Nephron progenitor cell (in vitro differentiated cells): ENCODE measurements at regions not wholly inside any gene's neighbourhood (a gene's known extent, or its start where the extent isn't known, plus 50 kb on each side); places are given as distances from the start of the nearest gene placed in this dataset.

Experiments used
- DNase-seq: peaks from one replicate; pipeline ENCODE4 v3.0.0; 2021
- H3K27ac Mint-ChIP-seq: 2 replicates; pipeline ENCODE4 v1.8.0; 2021; ENCODE audit warnings: mild to moderate bottlenecking, moderate library complexity, mixed read lengths
- H3K27me3 Mint-ChIP-seq: 2 replicates; pipeline ENCODE4 v1.8.0; 2021; ENCODE audit warnings: mild to moderate bottlenecking, low read depth, mixed read lengths; ENCODE audit not compliant: poor library complexity
- H3K36me3 Mint-ChIP-seq: 2 replicates; pipeline ENCODE4 v1.8.0; 2021; ENCODE audit warnings: low read depth, mixed read lengths
- H3K4me1 Mint-ChIP-seq: 2 replicates; pipeline ENCODE4 v1.8.0; 2021; ENCODE audit warnings: mixed read lengths
- H3K4me3 Mint-ChIP-seq: 2 replicates; pipeline ENCODE4 v1.8.0; 2021; ENCODE audit warnings: mild to moderate bottlenecking, moderate library complexity, mixed read lengths
- H3K9me3 Mint-ChIP-seq: 2 replicates; pipeline ENCODE4 v1.8.0; 2021; ENCODE audit warnings: mild to moderate bottlenecking, moderate library complexity, mixed read lengths
- TF ChIP-seq, protein P1 (sequence below): fragments of 200-600 bp; sonication (generic); IDR thresholded peaks from 2 replicates; pipeline ENCODE4 v1.5.0; 2021; ENCODE audit warnings: antibody characterized with exemption

GRCh38 chr2:8418721-8419120 is 263.1 kb upstream of the ID2 start:
- Mint-ChIP-seq H3K36me3 (no peaks in the 10 kb centered on the region), H3K4me1 (peaks cover 12% of the 10 kb centered on the region), H3K27me3 (peaks cover 9% of the 10 kb centered on the region), H3K27ac (no peak overlapping the region), H3K9me3 (peaks cover 13% of the 10 kb centered on the region), H3K4me3 (no peak overlapping the region)
- TF ChIP-seq, protein P1, sequence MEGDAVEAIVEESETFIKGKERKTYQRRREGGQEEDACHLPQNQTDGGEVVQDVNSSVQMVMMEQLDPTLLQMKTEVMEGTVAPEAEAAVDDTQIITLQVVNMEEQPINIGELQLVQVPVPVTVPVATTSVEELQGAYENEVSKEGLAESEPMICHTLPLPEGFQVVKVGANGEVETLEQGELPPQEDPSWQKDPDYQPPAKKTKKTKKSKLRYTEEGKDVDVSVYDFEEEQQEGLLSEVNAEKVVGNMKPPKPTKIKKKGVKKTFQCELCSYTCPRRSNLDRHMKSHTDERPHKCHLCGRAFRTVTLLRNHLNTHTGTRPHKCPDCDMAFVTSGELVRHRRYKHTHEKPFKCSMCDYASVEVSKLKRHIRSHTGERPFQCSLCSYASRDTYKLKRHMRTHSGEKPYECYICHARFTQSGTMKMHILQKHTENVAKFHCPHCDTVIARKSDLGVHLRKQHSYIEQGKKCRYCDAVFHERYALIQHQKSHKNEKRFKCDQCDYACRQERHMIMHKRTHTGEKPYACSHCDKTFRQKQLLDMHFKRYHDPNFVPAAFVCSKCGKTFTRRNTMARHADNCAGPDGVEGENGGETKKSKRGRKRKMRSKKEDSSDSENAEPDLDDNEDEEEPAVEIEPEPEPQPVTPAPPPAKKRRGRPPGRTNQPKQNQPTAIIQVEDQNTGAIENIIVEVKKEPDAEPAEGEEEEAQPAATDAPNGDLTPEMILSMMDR: no peak
- no peak for DNase-seq

GRCh38 chr2:8421658-8422449 is 260.0 kb upstream of the ID2 start:
- peaks cover 9% of the 10 kb centered on the region for H3K27me3 Mint-ChIP-seq
- DNase-seq: no peak
- H3K4me1 Mint-ChIP-seq: peaks cover 16% of the 10 kb centered on the region
- no peak overlapping the region for H3K4me3 Mint-ChIP-seq
- peaks cover 27% of the 10 kb centered on the region for H3K9me3 Mint-ChIP-seq
- TF ChIP-seq, protein P1: no peak
- no peaks in the 10 kb centered on the region for H3K36me3 Mint-ChIP-seq
- H3K27ac Mint-ChIP-seq: no peak overlapping the region

DNA sequence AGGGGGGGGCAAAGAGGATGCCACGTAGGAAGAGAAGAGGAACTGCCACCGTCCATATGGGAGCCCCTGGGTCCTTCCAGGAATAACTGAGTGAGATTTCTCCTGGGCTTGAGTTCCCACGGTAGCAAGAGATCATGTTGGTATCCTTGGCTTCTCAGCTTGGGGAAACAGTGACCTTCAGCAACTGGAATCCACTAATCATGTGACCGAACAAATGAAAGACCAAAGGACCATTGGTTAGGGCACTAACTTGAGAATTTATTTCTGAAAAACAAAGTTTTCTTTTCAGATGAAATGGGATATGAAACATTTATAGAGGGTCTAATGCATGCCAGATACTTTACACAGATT is 259.4 kb upstream of the ID2 start:
- peaks cover 6% of the 10 kb centered on the region for H3K27me3 Mint-ChIP-seq
- H3K36me3 Mint-ChIP-seq: no peaks in the 10 kb centered on the region
- no peak overlapping the region for H3K27ac Mint-ChIP-seq
- TF ChIP-seq, protein P1: no peak
- H3K4me1 Mint-ChIP-seq: peaks cover 16% of the 10 kb centered on the region
- DNase-seq: no peak
- H3K9me3 Mint-ChIP-seq: peaks cover 27% of the 10 kb centered on the region
- no peak overlapping the region for H3K4me3 Mint-ChIP-seq

GRCh38 chr2:8424997-8425900 is 256.6 kb upstream of the ID2 start:
- TF ChIP-seq, protein P1: no peak
- H3K4me1 Mint-ChIP-seq: peaks cover 10% of the 10 kb centered on the region
- DNase-seq: no peak
- H3K27me3 Mint-ChIP-seq: peaks cover 4% of the 10 kb centered on the region
- H3K36me3 Mint-ChIP-seq: no peaks in the 10 kb centered on the region
- peaks cover 30% of the 10 kb centered on the region for H3K9me3 Mint-ChIP-seq
- no peak overlapping the region for H3K4me3 Mint-ChIP-seq
- H3K27ac Mint-ChIP-seq: no peak overlapping the region

DNA sequence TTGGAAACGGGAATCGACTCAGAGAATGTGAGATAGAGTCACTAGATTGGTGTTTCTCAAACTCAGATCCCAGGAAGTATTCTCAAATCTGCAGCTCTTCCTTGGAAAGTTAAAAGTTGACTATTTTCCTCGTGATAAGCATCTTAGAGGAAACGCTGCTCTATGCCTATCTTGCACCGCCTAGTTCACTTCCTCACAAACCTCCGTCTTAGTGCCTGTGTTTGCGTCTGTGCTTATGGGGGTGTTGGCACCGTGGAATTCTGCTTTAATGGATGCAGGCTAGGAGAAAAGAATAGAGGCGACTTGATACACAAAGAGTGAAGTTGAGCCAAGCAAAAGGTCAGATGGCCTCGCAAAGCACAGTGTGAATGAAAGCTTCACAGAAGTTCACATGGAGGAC is 255.3 kb upstream of the ID2 start:
- peaks cover 4% of the 10 kb centered on the region for H3K4me1 Mint-ChIP-seq
- peaks cover 4% of the 10 kb centered on the region for H3K27me3 Mint-ChIP-seq
- no peak for DNase-seq
- H3K27ac Mint-ChIP-seq: peak overlapping the region; percentile 75
- H3K4me3 Mint-ChIP-seq: no peak overlapping the region
- peaks cover 35% of the 10 kb centered on the region for H3K9me3 Mint-ChIP-seq
- TF ChIP-seq, protein P1: no peak
- H3K36me3 Mint-ChIP-seq: no peaks in the 10 kb centered on the region
